BLaER1 (cell line): ENCODE measurements at regions not wholly inside any gene's neighbourhood (a gene's known extent, or its start where the extent isn't known, plus 50 kb on each side); places are given as distances from the start of the nearest gene placed in this dataset.
A peak's percentile ranks its signal among the peaks of the same experiment; 100 is the strongest.

Experiments
- H3K27ac ChIP-seq: shearing (Covaris generic); formaldehyde crosslinking; 2 replicates; pipeline ENCODE4 v1.8.1; 2022
- H3K27me3 ChIP-seq: shearing (Covaris generic); formaldehyde crosslinking; 2 replicates; pipeline ENCODE4 v1.8.1; 2022
- H3K36me3 ChIP-seq: shearing (Covaris generic); formaldehyde crosslinking; 2 replicates; pipeline ENCODE4 v1.8.1; 2022
- H3K4me1 ChIP-seq: shearing (Covaris generic); formaldehyde crosslinking; 2 replicates; pipeline ENCODE4 v1.8.1; 2022
- H3K4me2 ChIP-seq: shearing (Covaris generic); formaldehyde crosslinking; 2 replicates; pipeline ENCODE4 v1.8.1; 2022
- H3K4me3 ChIP-seq: shearing (Covaris generic); formaldehyde crosslinking; 2 replicates; pipeline ENCODE4 v1.8.1; 2022
- H3K9ac ChIP-seq: shearing (Covaris generic); formaldehyde crosslinking; 2 replicates; pipeline ENCODE4 v1.8.1; 2022
- H3K9me3 ChIP-seq: shearing (Covaris generic); formaldehyde crosslinking; 2 replicates; pipeline ENCODE4 v1.8.1; 2022
- H4K20me1 ChIP-seq: shearing (Covaris generic); formaldehyde crosslinking; 2 replicates; pipeline ENCODE4 v1.8.1; 2022
- Cebpa-rat ChIP-seq: shearing (Covaris generic); IDR thresholded peaks from 2 replicates; pipeline ENCODE4 v1.8.1; 2022

- Histone ChIP-seq H3K4me1 (peaks cover 6% of the 10 kb centered on the region; the same call in 1 of the 2 replicates), H3K4me3 (no peak overlapping the region), H3K4me2 (no peak overlapping the region), H3K9ac (no peak overlapping the region), H3K27ac (no peak overlapping the region), H4K20me1 (no peaks in the 10 kb centered on the region), H3K36me3 (no peaks in the 10 kb centered on the region), H3K9me3 (no peaks in the 10 kb centered on the region), H3K27me3 (no peaks in the 10 kb centered on the region)
- TF ChIP-seq Cebpa-rat = no peak
Observed at GRCh38 chr12:111084158-111084557, 163.8 kb upstream of the MYL2 start.

DNA sequence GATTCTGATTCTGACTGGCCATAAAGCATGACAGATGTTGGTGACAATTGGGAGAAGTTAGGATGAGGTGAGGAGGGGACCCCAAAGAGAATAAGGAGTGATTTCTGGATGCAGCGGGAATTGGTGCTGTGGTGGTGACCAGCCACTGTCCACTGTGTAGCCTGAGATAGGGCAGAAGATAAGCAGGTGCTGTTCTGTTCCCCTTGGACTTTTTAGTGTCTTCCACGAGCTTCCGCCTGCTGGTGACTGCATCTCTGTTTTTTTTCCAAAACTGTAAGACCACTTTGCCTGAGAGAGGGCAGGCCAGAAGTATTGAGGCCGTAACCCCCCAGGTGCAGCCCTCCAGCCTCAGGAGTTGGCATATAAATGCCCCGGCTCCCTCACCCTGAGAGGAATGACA lies 161.2 kb upstream of the MYL2 start:
- H3K9ac ChIP-seq = no peak overlapping the region
- H3K27me3 ChIP-seq = no peaks in the 10 kb centered on the region
- no peak overlapping the region for H3K27ac ChIP-seq
- H3K4me2 ChIP-seq = no peak overlapping the region
- no peaks in the 10 kb centered on the region for H3K36me3 ChIP-seq
- no peaks in the 10 kb centered on the region for H3K9me3 ChIP-seq
- TF ChIP-seq Cebpa-rat = no peak
- H3K4me1 ChIP-seq = 0 out of 2 replicates have a peak, but pooled peaks cover under 1% of the 10 kb centered on the region
- H4K20me1 ChIP-seq = no peaks in the 10 kb centered on the region
- no peak overlapping the region for H3K4me3 ChIP-seq

DNA sequence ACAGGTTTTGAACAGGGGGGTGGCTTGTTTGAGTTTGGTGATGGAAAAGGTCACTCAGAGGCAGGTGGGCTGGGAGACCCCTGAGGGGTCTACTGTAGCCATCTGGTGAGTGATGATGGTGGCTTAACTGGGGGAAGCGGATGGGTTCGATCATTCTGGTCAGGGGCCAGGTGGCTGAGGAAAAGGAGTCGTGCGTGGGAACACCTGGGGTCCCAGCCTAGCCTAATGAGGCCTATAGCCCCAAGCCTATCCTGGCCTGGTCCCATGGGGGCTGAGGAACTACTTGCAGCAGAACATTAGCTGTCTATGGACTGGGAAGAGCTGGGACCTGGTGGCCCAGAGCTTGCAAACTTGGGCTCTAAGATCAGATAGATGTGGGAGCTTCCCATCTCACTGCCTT lies 158.4 kb upstream of the MYL2 start:
- H3K27me3 ChIP-seq = no peaks in the 10 kb centered on the region
- H3K9me3 ChIP-seq = no peaks in the 10 kb centered on the region

GRCh38 chr12:111076611-111077451 lies 156.5 kb upstream of the MYL2 start:
- Histone ChIP-seq H3K9me3 (no peaks in the 10 kb centered on the region), H3K27me3 (no peaks in the 10 kb centered on the region), H3K4me3 (no peak overlapping the region), H3K4me1 (peaks cover 10% of the 10 kb centered on the region), H3K27ac (no peak overlapping the region), H3K36me3 (no peaks in the 10 kb centered on the region), H3K4me2 (no peak overlapping the region), H4K20me1 (no peaks in the 10 kb centered on the region), H3K9ac (no peak overlapping the region)
- no peak for TF ChIP-seq Cebpa-rat

More for the DNA sequence above, 158.4 kb upstream of the MYL2 start:
- TF ChIP-seq Cebpa-rat = no peak
- peaks cover 10% of the 10 kb centered on the region for H3K4me1 ChIP-seq
- H3K27ac ChIP-seq = no peak overlapping the region
- H4K20me1 ChIP-seq = no peaks in the 10 kb centered on the region
- no peak overlapping the region for H3K4me2 ChIP-seq
- no peak overlapping the region for H3K9ac ChIP-seq
- no peaks in the 10 kb centered on the region for H3K36me3 ChIP-seq
- H3K4me3 ChIP-seq = no peak overlapping the region

DNA sequence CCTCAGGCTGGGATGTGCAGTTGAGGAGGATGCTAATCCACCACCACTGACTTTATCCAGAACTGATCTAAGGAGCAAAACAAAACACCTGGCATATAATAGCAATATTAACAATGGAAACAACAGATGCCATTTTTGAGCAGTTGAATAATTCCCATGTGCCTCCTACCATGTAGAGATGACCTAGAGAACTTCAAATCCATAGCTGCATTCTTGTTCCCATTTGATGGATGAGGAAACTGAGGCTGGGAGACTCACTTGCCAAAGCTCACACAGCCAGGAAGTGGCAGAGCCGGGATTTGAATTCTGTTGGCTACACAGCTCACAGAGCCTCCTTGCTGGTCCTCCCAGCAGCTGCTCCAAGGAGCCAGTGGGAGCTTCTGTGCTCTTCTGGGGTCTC lies 155.8 kb upstream of the MYL2 start:
- H3K4me3 ChIP-seq = no peak overlapping the region
- H3K9ac ChIP-seq = no peak overlapping the region
- no peak overlapping the region for H3K27ac ChIP-seq
- peaks cover 10% of the 10 kb centered on the region for H3K4me1 ChIP-seq
- H3K4me2 ChIP-seq = no peak overlapping the region
- H3K27me3 ChIP-seq = no peaks in the 10 kb centered on the region
- H4K20me1 ChIP-seq = no peaks in the 10 kb centered on the region
- no peaks in the 10 kb centered on the region for H3K36me3 ChIP-seq
- TF ChIP-seq Cebpa-rat = no peak
- no peaks in the 10 kb centered on the region for H3K9me3 ChIP-seq

DNA sequence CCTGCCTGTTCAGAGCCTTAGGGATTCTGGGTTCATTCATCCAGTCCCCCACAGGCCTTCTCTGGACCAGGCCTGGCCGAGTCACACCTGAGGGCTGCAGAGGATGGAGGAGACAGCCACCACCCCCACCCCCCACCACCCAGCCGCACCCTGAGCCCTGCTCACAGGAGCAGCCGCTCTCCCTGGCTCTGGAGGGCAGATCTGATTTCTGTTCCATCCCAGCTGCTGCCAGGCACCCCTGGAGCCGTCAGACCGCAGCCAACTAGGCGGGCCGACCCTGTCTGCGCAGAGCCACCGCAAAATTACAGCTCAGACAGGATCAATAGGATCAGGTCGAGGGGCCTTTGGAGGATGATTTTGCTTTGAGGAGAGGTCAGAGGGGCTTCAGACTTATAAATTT lies 154.6 kb upstream of the MYL2 start:
- H3K9ac ChIP-seq = 0 out of 2 replicates have a peak overlapping the region, but pooled peaks have one; percentile 40
- H3K4me1 ChIP-seq = peaks cover 10% of the 10 kb centered on the region
- no peaks in the 10 kb centered on the region for H4K20me1 ChIP-seq
- TF ChIP-seq Cebpa-rat = no peak
- peak overlapping the region; percentile 47; the same call in 1 of the 2 replicates for H3K27ac ChIP-seq
- no peaks in the 10 kb centered on the region for H3K27me3 ChIP-seq
- H3K9me3 ChIP-seq = no peaks in the 10 kb centered on the region
- H3K4me2 ChIP-seq = peak overlapping the region; percentile 50
- no peak overlapping the region for H3K4me3 ChIP-seq
- no peaks in the 10 kb centered on the region for H3K36me3 ChIP-seq

GRCh38 chr12:111074559-111074958 lies 154.2 kb upstream of the MYL2 start:
- H3K9ac ChIP-seq = 0 out of 2 replicates have a peak overlapping the region, but pooled peaks have one; percentile 40
- peaks cover 10% of the 10 kb centered on the region for H3K4me1 ChIP-seq

GRCh38 chr12:111073370-111073769 lies 153.0 kb upstream of the MYL2 start:
- H3K27me3 ChIP-seq = no peaks in the 10 kb centered on the region
- no peak overlapping the region for H3K27ac ChIP-seq
- H4K20me1 ChIP-seq = no peaks in the 10 kb centered on the region
- H3K4me1 ChIP-seq = peaks cover 16% of the 10 kb centered on the region
- no peaks in the 10 kb centered on the region for H3K9me3 ChIP-seq
- H3K4me3 ChIP-seq = no peak overlapping the region
- no peak overlapping the region for H3K4me2 ChIP-seq
- no peak overlapping the region for H3K9ac ChIP-seq
- TF ChIP-seq Cebpa-rat = no peak
- no peaks in the 10 kb centered on the region for H3K36me3 ChIP-seq

More at GRCh38 chr12:111074559-111074958, 154.2 kb upstream of the MYL2 start:
- H3K9me3 ChIP-seq = no peaks in the 10 kb centered on the region
- H3K27ac ChIP-seq = peak overlapping the region; percentile 47; the same call in 1 of the 2 replicates
- peak overlapping the region; percentile 50 for H3K4me2 ChIP-seq
- H3K36me3 ChIP-seq = no peaks in the 10 kb centered on the region
- H3K4me3 ChIP-seq = no peak overlapping the region
- H4K20me1 ChIP-seq = no peaks in the 10 kb centered on the region
- no peaks in the 10 kb centered on the region for H3K27me3 ChIP-seq
- TF ChIP-seq Cebpa-rat = no peak

DNA sequence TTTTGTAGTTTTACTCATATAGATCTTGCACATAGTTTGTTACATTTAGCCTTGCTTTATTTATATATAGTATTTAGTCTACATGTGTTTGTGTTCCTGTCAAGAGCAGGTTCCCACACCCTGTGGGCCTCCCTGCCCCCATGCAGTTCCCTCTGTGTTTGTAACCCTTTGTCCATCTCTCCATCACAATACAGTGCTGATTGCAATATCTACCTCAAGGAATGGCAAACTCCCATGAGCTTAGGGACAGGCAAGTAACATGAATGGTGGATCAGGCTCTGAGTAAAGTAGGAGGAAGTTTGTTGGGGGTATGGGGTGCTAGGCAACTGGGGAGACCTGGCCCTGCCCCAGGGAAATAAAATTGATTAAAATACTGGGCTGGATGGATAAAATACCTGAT lies 151.9 kb upstream of the MYL2 start:
- peaks cover under 1% of the 10 kb centered on the region; the same call in 1 of the 2 replicates for H3K9me3 ChIP-seq
- H3K36me3 ChIP-seq = no peaks in the 10 kb centered on the region
- TF ChIP-seq Cebpa-rat = no peak
- H4K20me1 ChIP-seq = no peaks in the 10 kb centered on the region
- no peak overlapping the region for H3K4me2 ChIP-seq
- H3K27me3 ChIP-seq = no peaks in the 10 kb centered on the region
- H3K27ac ChIP-seq = no peak overlapping the region
- no peak overlapping the region for H3K4me3 ChIP-seq
- peaks cover 27% of the 10 kb centered on the region for H3K4me1 ChIP-seq
- H3K9ac ChIP-seq = no peak overlapping the region

DNA sequence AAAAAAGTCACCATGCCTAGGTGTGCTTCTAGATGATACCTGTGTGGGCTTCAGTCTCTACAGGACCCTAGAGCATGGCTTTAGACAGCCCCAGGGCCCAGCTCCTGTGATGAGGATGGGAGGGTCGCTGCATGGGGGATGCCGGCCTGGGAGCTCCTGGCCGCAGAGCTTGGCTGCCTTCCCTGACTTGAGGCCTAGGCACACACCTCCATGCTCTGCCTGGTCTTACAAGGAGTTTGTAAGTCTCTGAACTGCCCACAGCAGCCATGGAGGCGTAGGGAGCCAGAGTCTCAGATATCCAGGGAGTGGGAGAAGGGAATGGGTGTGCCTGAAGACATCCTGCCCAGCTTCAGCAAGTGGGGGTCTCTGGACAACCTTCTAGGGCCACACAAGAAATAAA lies 149.5 kb upstream of the MYL2 start:
- H3K27me3 ChIP-seq = no peaks in the 10 kb centered on the region

More for the DNA sequence above, 149.5 kb upstream of the MYL2 start:
- H3K4me2 ChIP-seq = no peak overlapping the region
- no peak for TF ChIP-seq Cebpa-rat
- H4K20me1 ChIP-seq = no peaks in the 10 kb centered on the region
- no peak overlapping the region for H3K4me3 ChIP-seq
- H3K9ac ChIP-seq = no peak overlapping the region
- no peaks in the 10 kb centered on the region for H3K36me3 ChIP-seq
- H3K9me3 ChIP-seq = peaks cover 19% of the 10 kb centered on the region; the same call in 1 of the 2 replicates
- H3K27ac ChIP-seq = no peak overlapping the region
- H3K4me1 ChIP-seq = peaks cover 25% of the 10 kb centered on the region
